Caki2 (cell line): ENCODE measurements at regions not wholly inside any gene's neighbourhood (a gene's known extent, or its start where the extent isn't known, plus 50 kb on each side); places are given as distances from the start of the nearest gene placed in this dataset.

Experiments used
- DNase-seq: peaks from one replicate; pipeline ENCODE4 v3.0.0-alpha.2; 2015; ENCODE audit warnings: low read depth
- in situ Hi-C: cut with HindIII; loops from 2 replicates; pipeline ENCODE4 v1.10.0; 2016; ENCODE audit warnings: low sequenced_read_pairs, low pct_unique_long_range_greater_than_20kb, mixed read lengths

DNA sequence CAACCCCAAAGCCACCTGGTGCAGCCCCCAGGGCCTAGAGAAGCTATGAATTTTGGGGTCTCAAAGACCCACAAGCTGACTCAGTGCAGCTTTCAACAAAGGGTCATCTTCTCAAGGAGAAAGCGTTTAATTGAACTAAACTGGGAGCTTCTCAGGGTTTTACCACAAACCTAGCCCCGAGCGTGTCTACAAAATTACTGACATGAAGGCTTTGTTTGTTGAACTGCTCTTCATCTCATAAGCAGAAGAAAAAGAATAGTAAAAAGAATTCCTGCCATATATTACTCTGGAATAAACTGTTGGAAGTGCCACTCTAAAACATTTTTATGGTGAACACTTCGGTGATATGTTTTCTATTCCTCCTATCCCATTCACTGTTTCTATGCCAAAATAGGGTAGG, 50.8 kb upstream of the INCENP start:
- in situ Hi-C loops: no loop called here

DNA sequence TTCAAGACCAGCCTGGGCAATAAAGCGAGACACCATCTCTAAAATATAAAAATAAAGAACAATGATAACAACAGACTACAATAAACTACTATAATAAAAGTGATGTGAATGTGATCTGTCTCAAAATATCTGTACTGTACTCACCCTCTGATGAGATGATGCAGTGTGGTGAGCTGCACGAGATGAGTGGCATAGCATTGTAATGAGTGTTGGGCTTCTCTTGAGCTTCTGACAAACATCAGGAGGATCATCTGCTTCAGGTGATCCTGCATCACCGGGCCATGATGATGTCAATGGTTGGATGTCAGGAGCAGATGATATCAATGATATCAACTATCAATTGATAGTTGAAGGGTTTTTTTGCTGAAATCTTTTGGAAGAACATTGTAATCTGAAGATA, 52.4 kb upstream of the INCENP start:
- in situ Hi-C loops: no loop called here
- no peak for DNase-seq

More for the DNA sequence above, 50.8 kb upstream of the INCENP start:
- no peak for DNase-seq

DNA sequence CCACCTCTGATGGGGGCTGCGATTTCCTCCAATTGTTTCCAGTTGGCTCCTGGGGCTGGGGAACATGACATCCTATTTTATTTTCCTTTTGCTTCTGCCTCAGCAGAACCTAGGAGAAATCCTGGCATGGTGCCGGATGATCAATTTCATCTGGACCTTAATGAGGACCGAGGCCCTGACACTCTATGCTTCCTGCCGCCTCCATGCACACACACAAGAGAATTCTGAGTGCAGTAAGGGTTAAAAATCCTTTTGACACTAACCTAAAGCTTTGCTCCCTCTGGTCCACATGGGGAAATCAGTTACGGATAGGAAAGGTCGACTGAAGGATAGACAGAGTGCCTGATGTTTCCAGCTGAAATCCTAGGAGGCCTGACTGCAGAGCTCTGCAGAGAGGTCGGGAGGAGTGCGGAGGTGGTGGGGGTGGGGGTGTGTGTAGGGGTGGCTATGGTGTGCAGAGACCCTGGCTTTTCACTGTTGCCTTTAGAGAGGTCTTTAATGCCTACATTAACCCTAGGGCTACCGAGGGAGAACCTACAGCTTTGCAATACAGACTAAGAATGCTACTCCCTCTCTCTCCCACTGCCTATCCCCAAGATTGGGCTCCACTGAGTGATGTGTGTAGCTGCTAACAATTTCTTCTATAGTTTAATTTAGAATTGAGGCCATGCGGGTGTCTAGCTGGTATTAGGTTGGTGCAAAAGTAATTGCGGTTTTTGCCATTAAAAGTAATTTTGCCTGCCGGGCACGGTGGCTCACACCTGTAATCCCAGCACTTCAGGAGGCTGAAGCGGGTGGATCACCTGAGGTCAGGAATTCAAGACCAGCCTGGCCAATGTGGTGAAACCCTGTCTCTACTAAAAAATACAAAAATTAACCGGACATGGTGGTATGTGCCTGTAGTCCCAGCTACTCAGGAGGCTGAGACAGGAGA, 53.6 kb upstream of the INCENP start:
- in situ Hi-C loops: no loop called here
- no peak for DNase-seq

DNA sequence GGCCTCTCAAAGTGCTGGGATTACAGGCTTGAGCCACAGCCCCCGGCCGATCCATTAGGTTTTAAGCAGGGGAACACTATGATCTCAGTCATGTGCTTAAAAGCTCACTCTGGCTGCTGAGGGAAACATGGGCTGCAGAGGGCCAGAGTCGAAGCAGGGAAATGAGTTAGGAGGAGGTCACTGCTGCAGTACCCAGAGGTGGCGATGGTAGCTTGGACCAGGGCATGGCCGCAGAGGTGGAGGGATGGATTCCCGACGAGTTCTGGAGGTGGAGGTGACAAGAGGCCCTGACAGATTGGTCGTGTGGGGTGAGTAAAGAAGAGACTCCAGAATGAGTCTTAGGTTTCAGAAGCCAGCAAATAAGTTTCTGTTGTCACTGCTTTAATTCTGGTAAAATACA, 54.4 kb upstream of the INCENP start:
- DNase-seq: no peak
- in situ Hi-C loops: no loop called here

DNA sequence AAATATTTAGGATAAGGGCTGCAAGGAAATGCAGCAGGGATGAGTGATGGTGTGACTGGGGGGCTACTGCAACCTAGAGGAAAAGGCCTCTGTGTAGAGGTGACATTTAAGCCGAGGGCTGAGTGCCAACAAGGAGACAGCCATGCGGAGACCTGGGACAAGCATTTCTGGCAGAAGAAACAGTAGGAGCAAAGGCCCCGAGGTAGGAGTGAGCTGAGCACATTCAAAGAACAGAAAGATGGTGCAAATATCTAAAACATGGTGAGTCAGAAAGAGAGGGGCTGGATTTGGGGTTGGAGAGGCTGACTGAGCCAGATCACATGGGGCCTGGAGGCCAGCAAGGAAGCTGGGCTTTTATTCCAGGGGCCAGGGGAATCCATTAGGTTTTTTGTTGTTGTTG, 55.1 kb upstream of the INCENP start:
- in situ Hi-C loops: no loop called here

DNA sequence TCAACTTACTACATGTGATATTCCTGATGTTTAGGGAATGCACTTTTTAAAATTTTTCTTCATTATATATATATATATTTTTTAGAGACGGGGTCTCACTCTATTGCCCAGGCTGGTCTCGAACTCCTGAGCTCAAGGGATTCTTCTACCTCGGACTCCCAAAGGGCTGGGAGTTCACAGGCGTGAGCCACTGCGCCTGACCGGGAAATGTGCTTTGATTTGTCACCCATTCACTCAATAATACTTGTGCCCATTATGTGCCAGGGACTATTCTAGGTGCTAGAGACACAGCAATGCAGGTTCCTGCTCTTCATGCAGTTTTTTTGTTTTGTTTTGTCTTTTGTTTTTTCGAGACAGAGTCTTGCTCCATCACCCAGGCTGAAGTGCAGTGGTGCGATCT, 56.1 kb upstream of the INCENP start:
- in situ Hi-C loops: no loop called here
- DNase-seq: no peak

More for the DNA sequence above, 55.1 kb upstream of the INCENP start:
- no peak for DNase-seq

DNA sequence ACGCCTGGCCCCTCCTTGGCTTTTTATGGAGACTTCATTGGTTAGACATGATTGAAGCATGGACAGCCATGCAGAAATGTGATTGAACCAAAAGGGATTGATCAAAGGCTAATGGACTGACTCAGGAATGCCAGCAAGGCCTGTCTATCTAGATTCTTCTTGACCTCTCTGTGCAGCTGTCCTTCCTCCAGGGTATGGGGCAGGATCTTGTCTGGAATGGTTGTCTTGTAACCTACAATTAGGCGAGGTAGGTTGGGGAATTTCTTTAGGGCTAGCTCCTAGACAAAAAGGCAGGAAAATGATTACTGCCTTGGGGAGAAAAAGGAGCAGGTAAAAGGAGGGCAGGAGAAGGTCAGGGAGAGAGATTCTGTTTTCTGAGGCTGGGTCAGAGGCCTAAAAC, 59.6 kb upstream of the INCENP start:
- in situ Hi-C loops: no loop called here
- no peak for DNase-seq

DNA sequence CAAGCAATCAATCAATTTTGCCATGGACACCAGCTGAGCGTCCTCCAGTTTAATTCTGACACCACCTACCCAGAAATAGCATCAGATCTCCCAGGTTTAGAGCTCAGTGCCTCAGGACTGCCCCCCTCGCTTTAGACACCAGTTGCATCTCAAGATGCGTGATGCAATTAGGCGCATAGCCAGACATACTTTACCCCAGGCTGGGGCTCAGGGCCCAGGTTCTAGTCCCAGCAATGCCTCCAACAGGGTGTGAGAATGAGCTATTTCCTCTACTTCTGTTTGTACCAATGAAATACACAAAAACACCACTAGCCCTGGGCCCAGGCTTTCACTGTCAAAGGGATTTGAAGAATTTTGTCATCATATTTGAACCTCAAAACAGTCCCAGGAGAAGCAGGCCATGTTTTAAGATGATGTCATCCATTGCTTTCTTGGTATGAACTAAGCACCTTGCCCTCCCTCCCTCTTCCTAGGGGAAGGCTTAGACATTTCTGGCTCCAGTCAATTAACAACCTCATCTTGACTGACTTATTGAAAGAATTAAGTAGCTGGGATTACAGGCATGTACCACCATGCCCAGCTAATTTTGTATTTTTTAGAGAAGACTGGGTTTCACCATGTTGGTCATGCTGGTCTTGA, 61.5 kb upstream of the INCENP start:
- in situ Hi-C loops: no loop called here
- DNase-seq: no peak

DNA sequence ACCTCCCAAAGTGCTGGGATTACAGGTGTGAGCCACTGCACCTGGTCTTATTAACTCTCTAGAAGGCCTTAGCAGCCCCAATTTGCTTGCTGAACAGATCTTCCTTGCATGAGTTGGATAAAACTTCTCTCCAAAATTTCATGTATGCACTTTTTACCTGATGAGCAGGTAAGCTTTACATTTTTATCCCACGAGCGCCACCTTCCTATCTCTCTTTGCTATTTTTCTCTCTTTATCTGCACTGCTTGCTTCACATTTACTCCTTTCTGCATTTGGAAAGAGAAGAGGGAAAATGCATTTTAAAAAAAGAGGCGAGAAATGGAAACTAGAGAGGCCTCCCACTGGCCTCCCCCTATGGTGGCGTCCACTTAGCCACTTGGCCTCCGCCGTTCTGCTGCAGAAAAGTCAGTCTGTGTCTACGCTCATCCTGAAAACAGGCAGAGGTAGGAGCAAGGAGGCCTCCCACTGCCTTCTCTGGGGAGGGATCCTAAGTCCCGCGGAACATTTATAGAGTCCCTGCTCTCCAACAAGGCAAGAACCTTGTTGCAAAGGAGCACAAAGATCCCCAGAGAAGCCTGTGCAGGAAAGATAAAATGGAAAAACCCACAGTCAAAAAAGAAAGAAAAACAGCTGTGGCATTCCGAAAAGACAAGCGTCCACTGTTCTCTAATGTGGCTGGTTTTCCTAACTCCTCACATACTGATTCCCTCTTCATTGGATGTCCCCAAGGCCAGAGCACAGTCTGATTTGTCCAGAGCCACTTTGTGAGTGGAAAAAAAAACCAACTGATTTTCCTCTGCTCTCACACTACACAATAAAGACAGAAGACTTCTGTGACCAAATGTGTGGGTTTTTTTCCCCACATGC, 62.2 kb upstream of the INCENP start:
- in situ Hi-C loops: no loop called here
- DNase-seq: no peak

DNA sequence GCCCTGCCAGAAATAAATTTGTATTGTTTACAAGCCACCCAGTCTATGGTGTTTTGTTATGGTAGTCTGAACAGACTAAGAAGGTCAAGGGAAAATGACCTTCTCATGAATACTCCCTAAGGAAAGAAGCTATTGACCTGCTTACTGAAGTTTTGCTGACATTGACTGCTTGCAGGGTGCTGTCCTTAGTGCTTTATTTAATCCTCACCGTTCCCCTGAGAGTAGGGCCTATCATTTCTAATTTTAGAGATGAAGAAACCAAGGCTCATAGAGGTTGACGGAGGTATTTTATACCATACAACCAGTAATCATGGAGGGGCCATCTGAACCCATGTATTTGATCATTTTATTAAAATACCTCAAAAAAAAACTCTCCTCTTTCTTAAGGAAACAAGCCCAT, 66.7 kb upstream of the INCENP start:
- no peak for DNase-seq
- in situ Hi-C loops: no loop called here

DNA sequence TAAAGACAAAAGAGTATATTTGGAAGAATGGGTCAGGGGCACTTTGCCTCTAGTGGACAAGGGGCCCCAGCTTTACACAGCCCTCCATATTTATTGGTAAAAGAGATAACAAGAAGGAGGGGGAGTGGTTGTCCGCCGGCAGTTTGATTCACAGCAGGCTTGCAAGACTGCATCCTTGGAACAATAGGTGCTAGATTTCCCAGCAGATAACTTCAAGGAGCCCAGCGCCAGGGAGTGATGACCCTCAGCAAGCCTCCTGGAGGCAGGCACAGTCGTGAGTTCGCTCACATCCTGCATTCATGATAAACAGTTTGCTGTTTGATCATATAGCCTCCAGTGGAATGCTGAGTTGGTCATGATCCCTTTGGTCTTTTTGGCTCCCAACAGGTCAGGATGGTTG, 67.8 kb upstream of the INCENP start:
- no peak for DNase-seq
- in situ Hi-C loops: no loop called here

DNA sequence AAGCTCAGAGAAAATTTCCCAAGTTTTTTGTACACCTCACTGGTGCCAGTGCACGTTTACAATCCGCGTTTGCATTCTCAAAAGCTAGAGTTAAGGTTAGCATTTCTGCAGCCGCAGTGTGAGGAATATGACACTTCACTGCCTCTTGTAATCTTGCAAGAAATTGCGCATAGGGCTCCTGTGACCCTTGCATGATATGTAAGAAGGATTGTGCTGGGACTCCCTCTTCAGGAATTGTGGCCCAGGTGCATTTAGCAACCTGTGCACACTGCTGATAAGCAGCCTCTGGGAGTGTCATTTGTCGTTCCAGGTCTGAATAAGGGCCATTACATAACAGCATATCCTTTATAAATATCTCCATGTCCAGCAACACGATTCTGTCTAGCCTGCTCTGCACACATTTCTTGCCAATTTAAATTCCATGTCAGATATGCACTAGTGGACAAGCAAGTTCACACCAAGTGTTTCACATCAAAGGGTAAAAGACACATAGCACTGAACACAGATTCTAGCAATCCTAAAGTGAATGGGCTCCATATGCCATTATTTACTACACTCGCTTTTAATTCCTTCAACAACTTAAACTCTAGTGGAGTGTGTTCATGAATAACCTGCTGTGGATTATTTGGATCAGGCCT, 69.2 kb upstream of the INCENP start:
- in situ Hi-C loops: no loop called here
- peak; percentile 73 for DNase-seq

DNA sequence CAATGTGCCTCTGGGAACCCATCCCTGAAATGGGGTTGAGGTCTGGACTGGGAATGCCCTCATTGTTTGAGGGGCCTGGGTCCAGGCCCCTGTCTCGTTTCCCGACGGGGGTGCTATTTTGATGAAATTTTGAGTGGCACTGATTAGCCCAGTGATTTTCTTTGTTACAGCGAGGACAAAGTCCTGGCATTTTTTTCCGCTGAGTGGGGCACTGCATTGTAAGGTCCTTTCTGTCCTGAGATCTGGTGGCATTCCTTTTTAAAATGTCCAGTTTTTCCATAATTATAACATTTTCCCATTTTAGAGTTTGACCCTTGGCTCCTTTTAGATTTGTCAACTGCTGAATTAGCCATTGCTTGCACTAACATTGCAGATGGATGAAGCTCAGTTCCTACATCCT, 69.7 kb upstream of the INCENP start:
- DNase-seq: no peak
- in situ Hi-C loops: no loop called here

DNA sequence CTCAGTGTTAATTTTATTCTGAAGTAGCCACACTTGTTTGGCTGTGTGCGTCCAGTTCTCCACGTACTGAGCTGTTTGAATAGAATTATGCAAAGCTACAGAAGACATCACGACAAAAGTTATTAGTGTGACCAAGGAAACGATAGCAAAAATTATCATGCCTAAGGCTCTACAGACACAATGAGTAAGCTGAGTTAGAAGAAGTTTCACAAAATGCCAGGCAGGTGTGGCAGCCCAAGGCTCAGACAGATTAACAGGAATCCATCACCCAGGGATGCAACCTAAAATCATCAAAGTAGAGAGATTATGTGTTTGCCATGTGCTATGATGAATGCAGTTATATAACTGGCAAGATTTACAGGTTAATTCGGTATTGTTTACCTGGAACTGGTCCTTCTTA, 73.1 kb upstream of the INCENP start:
- in situ Hi-C loops: no loop called here
- DNase-seq: no peak

DNA sequence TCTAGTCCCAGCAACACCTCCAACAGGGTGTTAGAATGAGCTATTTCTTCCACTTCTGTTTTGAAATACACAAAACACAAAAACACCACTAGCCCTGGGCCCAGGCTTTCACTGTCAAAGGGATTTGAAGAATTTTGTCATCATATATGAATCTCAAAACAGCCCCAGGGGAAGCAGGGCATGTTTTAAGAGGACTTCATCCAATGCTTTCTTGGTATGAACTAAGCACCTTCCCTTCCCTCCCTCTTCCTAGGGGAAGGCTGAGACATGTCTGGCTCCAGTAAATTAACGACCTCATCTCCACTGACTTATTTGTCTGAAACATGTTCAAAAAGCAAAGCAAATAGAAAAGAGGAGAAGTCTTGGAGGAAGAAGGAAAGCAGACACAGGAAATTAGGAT, 75.7 kb upstream of the INCENP start:
- in situ Hi-C loops: no loop called here
- no peak for DNase-seq

DNA sequence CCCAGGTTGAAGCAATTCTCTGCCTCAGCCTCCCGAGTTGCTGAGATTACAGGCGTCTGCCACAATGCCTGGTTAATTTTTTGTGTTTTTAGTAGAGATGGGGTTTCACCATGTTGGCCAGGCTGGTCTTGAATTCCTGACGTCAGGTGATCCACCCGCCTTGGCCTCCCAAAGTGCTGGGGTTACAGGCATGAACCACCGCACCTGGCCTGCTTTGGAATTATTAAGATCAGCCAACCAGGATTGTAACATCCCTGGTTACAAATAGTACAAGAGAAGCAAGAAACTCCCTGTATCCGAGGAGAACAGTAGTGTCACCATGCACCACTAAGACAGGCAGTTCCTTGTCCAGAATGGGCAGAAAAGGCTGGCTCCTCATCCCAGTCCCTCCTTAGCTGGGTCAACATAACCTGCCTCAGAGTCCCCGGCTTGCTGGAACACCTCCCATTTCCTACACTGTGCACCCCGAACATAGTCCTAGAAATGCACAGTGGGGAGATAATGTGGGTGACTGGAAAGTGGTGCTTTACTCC, 77.2 kb upstream of the INCENP start:
- DNase-seq: no peak
- in situ Hi-C loops: no loop called here

DNA sequence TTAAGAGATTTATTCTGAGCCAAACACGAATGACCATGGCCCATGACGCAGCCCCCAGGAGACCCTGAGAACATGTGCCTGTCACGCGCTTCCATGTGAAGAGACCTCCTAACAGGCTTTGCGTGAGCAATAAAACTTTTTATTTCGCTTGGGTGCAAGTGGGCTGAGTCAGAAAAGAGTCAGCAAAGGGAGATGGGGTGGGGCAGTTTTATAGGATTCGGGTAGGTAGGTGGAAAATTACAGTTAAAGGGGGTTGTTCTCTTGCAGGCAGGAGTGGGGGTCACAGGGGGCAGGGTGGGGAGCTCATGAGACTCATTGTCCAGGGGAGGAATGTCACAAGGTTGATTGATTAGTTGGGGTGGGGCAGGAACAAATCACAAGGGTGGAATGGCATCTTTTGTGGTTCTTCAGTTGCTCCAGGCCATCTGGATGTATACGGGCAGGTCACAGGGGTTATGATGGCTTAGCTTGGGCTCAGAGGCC, 77.2 kb upstream of the FTH1 start:
- in situ Hi-C loops: no loop called here
- DNase-seq: peak; percentile 93

DNA sequence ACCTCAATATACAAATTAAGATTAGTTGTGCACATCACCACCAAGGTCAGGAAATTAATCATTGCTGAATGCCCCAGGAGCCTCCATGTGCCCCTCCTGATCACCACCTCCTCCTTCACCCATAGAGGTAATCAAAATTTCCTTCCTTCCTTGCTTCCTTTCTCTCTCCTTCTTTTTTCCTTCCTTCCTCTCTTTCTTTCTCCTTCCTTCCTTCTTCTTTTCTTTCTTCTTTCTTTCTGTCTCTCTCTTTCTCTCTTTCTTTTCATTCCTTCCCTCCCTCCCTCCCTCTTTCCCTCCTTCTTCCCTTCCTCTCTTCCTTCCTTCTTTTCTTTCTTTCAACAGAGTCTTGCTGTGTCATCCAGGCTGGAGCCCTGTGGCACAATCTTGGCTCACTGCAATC, 67.9 kb upstream of the FTH1 start:
- in situ Hi-C loops: no loop called here
- DNase-seq: no peak
